ENCODE measurements at regions not wholly inside any gene's neighbourhood (a gene's known extent, or its start where the extent isn't known, plus 50 kb on each side); places are given as distances from the start of the nearest gene placed in this dataset.

GRCh38 chr14:31971612-31972011 lies 105.5 kb upstream of the ARHGAP5 start:
- H3K9me3 ChIP-seq (ENCODE audit: insufficient read depth, low read depth, low read length), result peaks cover 11% of the 10 kb centered on the region
- no peak overlapping the region for H3K4me3 ChIP-seq (ENCODE audit: low read length, poor library complexity, severe bottlenecking)
- H2AFZ ChIP-seq (ENCODE audit: low read length), result no peak overlapping the region
- no peaks in the 10 kb centered on the region for H3K79me2 ChIP-seq (ENCODE audit: insufficient read depth, low read length)
- H3K9me2 ChIP-seq (replicated peaks; ENCODE audit: low read depth, low read length), result no peaks in the 10 kb centered on the region
- H3K27me3 ChIP-seq (ENCODE audit: insufficient read depth, low read length, poor library complexity, severe bottlenecking), result no peaks in the 10 kb centered on the region
- H3K4me2 ChIP-seq (ENCODE audit: low read depth, low read length, poor library complexity, severe bottlenecking), result no peak overlapping the region
- H3K4me1 ChIP-seq (ENCODE audit: insufficient read depth, low read length, poor library complexity, severe bottlenecking), result peaks cover 23% of the 10 kb centered on the region
- no peak for TF ChIP-seq EZH2phosphoT487 (IDR thresholded peaks at IDR 0.05; ENCODE audit: borderline replicate concordance)
- no peak for TF ChIP-seq CTCF (conservative IDR thresholded peaks at IDR 0.05; ENCODE audit: low read length)
- no peak overlapping the region for H3K9ac ChIP-seq (ENCODE audit: low read depth, low read length, poor library complexity, severe bottlenecking)
- H4K20me1 ChIP-seq (ENCODE audit: insufficient read depth, low read length, poor library complexity, severe bottlenecking), result no peaks in the 10 kb centered on the region
- no peaks in the 10 kb centered on the region for H3F3A ChIP-seq (ENCODE audit: low read depth)
- H3K36me3 ChIP-seq (ENCODE audit: insufficient read depth, low read length), result no peaks in the 10 kb centered on the region

GRCh38 chr14:31977001-31977556 lies 100.0 kb upstream of the ARHGAP5 start:
- Histone ChIP-seq H3K9me2 (replicated peaks; ENCODE audit: low read depth, low read length) (no peaks in the 10 kb centered on the region), H3K4me1 (ENCODE audit: insufficient read depth, low read length, poor library complexity, severe bottlenecking) (no peaks in the 10 kb centered on the region), H3K9ac (ENCODE audit: low read depth, low read length, poor library complexity, severe bottlenecking) (no peak overlapping the region), H2AFZ (ENCODE audit: low read length) (no peak overlapping the region), H3K36me3 (ENCODE audit: insufficient read depth, low read length) (no peaks in the 10 kb centered on the region), H3K27me3 (ENCODE audit: insufficient read depth, low read length, poor library complexity, severe bottlenecking) (no peaks in the 10 kb centered on the region), H3K9me3 (ENCODE audit: insufficient read depth, low read depth, low read length) (no peaks in the 10 kb centered on the region; the same call in 1 of the 2 replicates), H3K4me2 (ENCODE audit: low read depth, low read length, poor library complexity, severe bottlenecking) (no peak overlapping the region), H3K4me3 (ENCODE audit: low read length, poor library complexity, severe bottlenecking) (no peak overlapping the region), H3F3A (ENCODE audit: low read depth) (no peaks in the 10 kb centered on the region), H3K79me2 (ENCODE audit: insufficient read depth, low read length) (no peaks in the 10 kb centered on the region), H4K20me1 (ENCODE audit: insufficient read depth, low read length, poor library complexity, severe bottlenecking) (no peaks in the 10 kb centered on the region)
- TF ChIP-seq EZH2phosphoT487 (IDR thresholded peaks at IDR 0.05; ENCODE audit: borderline replicate concordance) (no peak), CTCF (conservative IDR thresholded peaks at IDR 0.05; ENCODE audit: low read length) (no peak)

GRCh38 chr14:31978423-31978822 lies 98.7 kb upstream of the ARHGAP5 start:
- H3K4me3 ChIP-seq (ENCODE audit: low read length, poor library complexity, severe bottlenecking), result no peak overlapping the region
- no peaks in the 10 kb centered on the region for H3K36me3 ChIP-seq (ENCODE audit: insufficient read depth, low read length)
- H3K79me2 ChIP-seq (ENCODE audit: insufficient read depth, low read length), result no peaks in the 10 kb centered on the region
- H3K4me2 ChIP-seq (ENCODE audit: low read depth, low read length, poor library complexity, severe bottlenecking), result no peak overlapping the region
- H4K20me1 ChIP-seq (ENCODE audit: insufficient read depth, low read length, poor library complexity, severe bottlenecking), result no peaks in the 10 kb centered on the region
- no peaks in the 10 kb centered on the region; the same call in 1 of the 2 replicates for H3K9me3 ChIP-seq (ENCODE audit: insufficient read depth, low read depth, low read length)
- H3K27me3 ChIP-seq (ENCODE audit: insufficient read depth, low read length, poor library complexity, severe bottlenecking), result no peaks in the 10 kb centered on the region
- H3K9ac ChIP-seq (ENCODE audit: low read depth, low read length, poor library complexity, severe bottlenecking), result no peak overlapping the region
- H3K9me2 ChIP-seq (replicated peaks; ENCODE audit: low read depth, low read length), result no peaks in the 10 kb centered on the region
- TF ChIP-seq CTCF (conservative IDR thresholded peaks at IDR 0.05; ENCODE audit: low read length), result no peak
- TF ChIP-seq EZH2phosphoT487 (IDR thresholded peaks at IDR 0.05; ENCODE audit: borderline replicate concordance), result no peak
- no peak overlapping the region for H2AFZ ChIP-seq (ENCODE audit: low read length)
- H3K4me1 ChIP-seq (ENCODE audit: insufficient read depth, low read length, poor library complexity, severe bottlenecking), result no peaks in the 10 kb centered on the region
- H3F3A ChIP-seq (ENCODE audit: low read depth), result no peaks in the 10 kb centered on the region
